SK-N-SH treated with all-trans-retinoic acid at 6 μM for 48 hours (cell line): ENCODE measurements at regions not wholly inside any gene's neighbourhood (a gene's known extent, or its start where the extent isn't known, plus 50 kb on each side); places are given as distances from the start of the nearest gene placed in this dataset.

Source experiments
- ATAC-seq: fragments of 200-7000 bp; cut with Tn5 transposase; 3 replicates; pipeline ENCODE4 v1.9.1; 2020; ENCODE audit warnings: mild to moderate bottlenecking, moderate library complexity
- ARNTL ChIP-seq: fragments of 450-650 bp; formaldehyde crosslinking; IDR thresholded peaks from 2 replicates; pipeline ENCODE4 v1.5.0; 2020; ENCODE audit warnings: low read depth, mild to moderate bottlenecking, moderate library complexity, borderline replicate concordance
- BACH2 ChIP-seq: fragments of 250-450 bp; sonication (Bioruptor Pico); IDR thresholded peaks from 2 replicates; pipeline ENCODE4 v1.9.0; 2021; ENCODE audit warnings: mild to moderate bottlenecking, borderline replicate concordance
- CSDC2 ChIP-seq: fragments of 250-450 bp; sonication (Bioruptor Pico); IDR thresholded peaks from 2 replicates; pipeline ENCODE4 v1.5.0; 2020; ENCODE audit warnings: mild to moderate bottlenecking, moderate library complexity
- ESRRG ChIP-seq: fragments of 250-450 bp; sonication (Bioruptor Pico); IDR thresholded peaks from 2 replicates; pipeline ENCODE4 v1.6.1; 2021; ENCODE audit warnings: mild to moderate bottlenecking
- GLIS3 ChIP-seq: fragments of 250-450 bp; sonication (Bioruptor Pico); IDR thresholded peaks from 2 replicates; pipeline ENCODE4 v1.5.0; 2020; ENCODE audit warnings: mild to moderate bottlenecking, moderate library complexity
- ISL1 ChIP-seq: fragments of 250-450 bp; sonication (Bioruptor Pico); IDR thresholded peaks from 2 replicates; pipeline ENCODE4 v2.1.2; 2022; ENCODE audit warnings: mild to moderate bottlenecking, moderate library complexity
- OSR1 ChIP-seq: fragments of 250-450 bp; sonication (Bioruptor Pico); IDR thresholded peaks from 2 replicates; pipeline ENCODE4 v1.8.0; 2022; ENCODE audit warnings: moderate library complexity, mild to moderate bottlenecking, inconsistent platforms
- PPARA ChIP-seq: fragments of 250-450 bp; sonication (Bioruptor Pico); IDR thresholded peaks from 2 replicates; pipeline ENCODE4 v1.5.0; 2020; ENCODE audit warnings: mild to moderate bottlenecking, borderline replicate concordance
- RARB ChIP-seq: fragments of 250-450 bp; sonication (Bioruptor Pico); IDR thresholded peaks from 2 replicates; pipeline ENCODE4 v1.8.0; 2021; ENCODE audit warnings: mild to moderate bottlenecking, moderate library complexity
- SNAI2 ChIP-seq: fragments of 250-450 bp; sonication (Bioruptor Pico); IDR thresholded peaks from 2 replicates; pipeline ENCODE4 v1.5.0; 2020; ENCODE audit warnings: mild to moderate bottlenecking, moderate library complexity
- TCF4 ChIP-seq: fragments of 250-450 bp; sonication (Bioruptor Pico); IDR thresholded peaks from 2 replicates; pipeline ENCODE4 v1.8.0; 2021; ENCODE audit warnings: mild to moderate bottlenecking, moderate library complexity, borderline replicate concordance
- TOX ChIP-seq: fragments of 250-450 bp; sonication (Bioruptor Pico); IDR thresholded peaks from 2 replicates; pipeline ENCODE4 v1.8.0; 2021; ENCODE audit warnings: mild to moderate bottlenecking, moderate library complexity, borderline replicate concordance
- ZC3H10 ChIP-seq: fragments of 250-450 bp; sonication (Bioruptor Pico); IDR thresholded peaks from 2 replicates; pipeline ENCODE4 v1.5.1; 2021; ENCODE audit warnings: mild to moderate bottlenecking, moderate library complexity
- ZFP3 ChIP-seq: fragments of 250-450 bp; sonication (Bioruptor Pico); IDR thresholded peaks from 2 replicates; pipeline ENCODE4 v1.5.0; 2020; ENCODE audit warnings: mild to moderate bottlenecking, moderate library complexity
- ZFP30 ChIP-seq: fragments of 450-650 bp; formaldehyde crosslinking; IDR thresholded peaks from 2 replicates; pipeline ENCODE4 v1.5.0; 2022; ENCODE audit warnings: mild to moderate bottlenecking, moderate library complexity
- ZNF565 ChIP-seq: fragments of 450-650 bp; formaldehyde crosslinking; conservative IDR thresholded peaks from 2 replicates; pipeline ENCODE4 v1.5.0; 2020; ENCODE audit warnings: low read depth, mild to moderate bottlenecking, moderate library complexity
- ZNF70 ChIP-seq: fragments of 450-650 bp; formaldehyde crosslinking; IDR thresholded peaks from 2 replicates; pipeline ENCODE4 v1.5.0; 2020; ENCODE audit warnings: mild to moderate bottlenecking, moderate library complexity
- ZNF8 ChIP-seq: fragments of 450-650 bp; formaldehyde crosslinking; IDR thresholded peaks from 2 replicates; pipeline ENCODE4 v1.5.0; 2020; ENCODE audit warnings: mild to moderate bottlenecking, moderate library complexity
- TF ChIP-seq, protein P1 (sequence below): fragments of 250-450 bp; sonication (Bioruptor Pico); IDR thresholded peaks from 2 replicates; pipeline ENCODE4 v1.5.0; 2020; ENCODE audit warnings: mild to moderate bottlenecking, moderate library complexity
- TF ChIP-seq, protein P2 (sequence below): fragments of 250-450 bp; sonication (Bioruptor Pico); IDR thresholded peaks from 2 replicates; pipeline ENCODE4 v1.5.1; 2021; ENCODE audit warnings: mild to moderate bottlenecking, moderate library complexity
- TF ChIP-seq, protein P3 (sequence below): fragments of 250-450 bp; sonication (Bioruptor Pico); IDR thresholded peaks from 2 replicates; pipeline ENCODE4 v1.5.1; 2020; ENCODE audit warnings: low read depth, mild to moderate bottlenecking, moderate library complexity
- TF ChIP-seq, protein P4 (sequence below): fragments of 250-450 bp; sonication (Bioruptor Pico); IDR thresholded peaks from 2 replicates; pipeline ENCODE4 v1.8.0; 2021; ENCODE audit warnings: low read depth, mild to moderate bottlenecking, moderate library complexity, borderline replicate concordance

DNA sequence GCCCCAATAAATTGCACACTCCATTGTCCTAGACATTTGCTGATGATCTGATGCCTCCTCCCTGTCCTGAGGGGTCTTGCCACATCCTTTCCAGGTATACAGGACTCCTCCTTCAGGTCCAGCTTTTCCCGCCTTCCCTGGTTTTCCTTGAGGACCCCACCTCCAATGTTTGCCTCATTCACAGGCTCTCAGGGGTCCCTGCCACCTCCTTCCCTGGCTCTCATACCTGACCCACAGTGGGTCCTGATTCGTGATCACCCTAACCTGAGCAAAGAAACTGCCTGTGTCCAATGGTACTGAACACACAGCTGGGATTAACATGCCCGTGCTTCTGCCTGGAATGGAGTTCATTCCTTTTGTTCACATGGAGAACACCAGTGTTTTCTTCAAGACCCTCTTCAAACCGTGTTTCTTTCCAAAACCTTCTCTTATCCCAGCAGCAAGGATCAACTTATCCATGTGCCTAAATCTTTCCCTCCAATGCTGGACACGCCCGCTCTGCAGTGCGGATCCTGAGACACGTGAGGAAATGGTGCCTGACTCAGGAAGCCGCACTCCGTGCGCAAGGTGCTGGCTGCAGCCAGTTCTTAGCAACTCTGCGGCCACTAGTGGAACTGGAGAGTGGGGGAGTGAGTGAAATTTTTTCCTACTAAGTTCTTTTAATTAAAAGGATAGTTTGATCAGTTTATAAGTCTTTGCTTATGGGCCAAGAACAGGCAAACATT lies 354.6 kb upstream of the SHH start:
- no peak for TF ChIP-seq ZFP3 (CRISPR knock-in tag)
- TF ChIP-seq SNAI2 (CRISPR knock-in tag): no peak
- no peak for TF ChIP-seq ZC3H10 (CRISPR knock-in tag)
- no peak for TF ChIP-seq OSR1 (CRISPR knock-in tag)
- TF ChIP-seq TOX (CRISPR knock-in tag): no peak
- TF ChIP-seq PPARA (CRISPR knock-in tag): no peak
- no peak for TF ChIP-seq ESRRG (CRISPR knock-in tag)
- TF ChIP-seq, protein P1, sequence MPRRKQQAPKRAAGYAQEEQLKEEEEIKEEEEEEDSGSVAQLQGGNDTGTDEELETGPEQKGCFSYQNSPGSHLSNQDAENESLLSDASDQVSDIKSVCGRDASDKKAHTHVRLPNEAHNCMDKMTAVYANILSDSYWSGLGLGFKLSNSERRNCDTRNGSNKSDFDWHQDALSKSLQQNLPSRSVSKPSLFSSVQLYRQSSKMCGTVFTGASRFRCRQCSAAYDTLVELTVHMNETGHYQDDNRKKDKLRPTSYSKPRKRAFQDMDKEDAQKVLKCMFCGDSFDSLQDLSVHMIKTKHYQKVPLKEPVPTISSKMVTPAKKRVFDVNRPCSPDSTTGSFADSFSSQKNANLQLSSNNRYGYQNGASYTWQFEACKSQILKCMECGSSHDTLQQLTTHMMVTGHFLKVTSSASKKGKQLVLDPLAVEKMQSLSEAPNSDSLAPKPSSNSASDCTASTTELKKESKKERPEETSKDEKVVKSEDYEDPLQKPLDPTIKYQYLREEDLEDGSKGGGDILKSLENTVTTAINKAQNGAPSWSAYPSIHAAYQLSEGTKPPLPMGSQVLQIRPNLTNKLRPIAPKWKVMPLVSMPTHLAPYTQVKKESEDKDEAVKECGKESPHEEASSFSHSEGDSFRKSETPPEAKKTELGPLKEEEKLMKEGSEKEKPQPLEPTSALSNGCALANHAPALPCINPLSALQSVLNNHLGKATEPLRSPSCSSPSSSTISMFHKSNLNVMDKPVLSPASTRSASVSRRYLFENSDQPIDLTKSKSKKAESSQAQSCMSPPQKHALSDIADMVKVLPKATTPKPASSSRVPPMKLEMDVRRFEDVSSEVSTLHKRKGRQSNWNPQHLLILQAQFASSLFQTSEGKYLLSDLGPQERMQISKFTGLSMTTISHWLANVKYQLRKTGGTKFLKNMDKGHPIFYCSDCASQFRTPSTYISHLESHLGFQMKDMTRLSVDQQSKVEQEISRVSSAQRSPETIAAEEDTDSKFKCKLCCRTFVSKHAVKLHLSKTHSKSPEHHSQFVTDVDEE (CRISPR knock-in tag): no peak
- TF ChIP-seq, protein P2, sequence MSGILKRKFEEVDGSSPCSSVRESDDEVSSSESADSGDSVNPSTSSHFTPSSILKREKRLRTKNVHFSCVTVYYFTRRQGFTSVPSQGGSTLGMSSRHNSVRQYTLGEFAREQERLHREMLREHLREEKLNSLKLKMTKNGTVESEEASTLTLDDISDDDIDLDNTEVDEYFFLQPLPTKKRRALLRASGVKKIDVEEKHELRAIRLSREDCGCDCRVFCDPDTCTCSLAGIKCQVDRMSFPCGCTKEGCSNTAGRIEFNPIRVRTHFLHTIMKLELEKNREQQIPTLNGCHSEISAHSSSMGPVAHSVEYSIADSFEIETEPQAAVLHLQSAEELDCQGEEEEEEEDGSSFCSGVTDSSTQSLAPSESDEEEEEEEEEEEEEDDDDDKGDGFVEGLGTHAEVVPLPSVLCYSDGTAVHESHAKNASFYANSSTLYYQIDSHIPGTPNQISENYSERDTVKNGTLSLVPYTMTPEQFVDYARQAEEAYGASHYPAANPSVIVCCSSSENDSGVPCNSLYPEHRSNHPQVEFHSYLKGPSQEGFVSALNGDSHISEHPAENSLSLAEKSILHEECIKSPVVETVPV: no peak
- TF ChIP-seq ISL1 (CRISPR knock-in tag): no peak
- no peak for TF ChIP-seq RARB (CRISPR knock-in tag)
- ATAC-seq: no peak

DNA sequence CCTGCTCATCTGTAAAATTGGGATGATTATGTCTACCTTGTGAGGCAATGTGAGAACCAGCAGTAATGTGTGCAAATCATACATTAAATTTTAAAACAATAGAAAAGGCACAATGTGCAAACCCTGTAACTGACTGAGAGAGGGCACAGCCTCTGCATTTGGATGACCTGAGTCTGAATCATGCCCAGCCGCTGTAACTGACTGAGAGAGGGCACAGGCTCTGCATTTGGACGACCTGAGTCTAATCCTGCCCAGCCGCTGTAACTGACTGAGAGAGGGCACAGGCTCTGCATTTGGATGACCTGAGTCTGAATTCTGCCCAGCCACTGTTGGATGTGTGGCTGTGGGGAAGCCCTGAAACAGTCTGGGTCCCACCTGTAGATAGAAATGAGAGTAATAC lies 351.5 kb upstream of the SHH start:
- no peak for TF ChIP-seq ZFP3 (CRISPR knock-in tag)
- TF ChIP-seq OSR1 (CRISPR knock-in tag): no peak
- TF ChIP-seq BACH2: no peak
- TF ChIP-seq ISL1 (CRISPR knock-in tag): no peak
- no peak for TF ChIP-seq CSDC2 (CRISPR knock-in tag)
- TF ChIP-seq, protein P3, sequence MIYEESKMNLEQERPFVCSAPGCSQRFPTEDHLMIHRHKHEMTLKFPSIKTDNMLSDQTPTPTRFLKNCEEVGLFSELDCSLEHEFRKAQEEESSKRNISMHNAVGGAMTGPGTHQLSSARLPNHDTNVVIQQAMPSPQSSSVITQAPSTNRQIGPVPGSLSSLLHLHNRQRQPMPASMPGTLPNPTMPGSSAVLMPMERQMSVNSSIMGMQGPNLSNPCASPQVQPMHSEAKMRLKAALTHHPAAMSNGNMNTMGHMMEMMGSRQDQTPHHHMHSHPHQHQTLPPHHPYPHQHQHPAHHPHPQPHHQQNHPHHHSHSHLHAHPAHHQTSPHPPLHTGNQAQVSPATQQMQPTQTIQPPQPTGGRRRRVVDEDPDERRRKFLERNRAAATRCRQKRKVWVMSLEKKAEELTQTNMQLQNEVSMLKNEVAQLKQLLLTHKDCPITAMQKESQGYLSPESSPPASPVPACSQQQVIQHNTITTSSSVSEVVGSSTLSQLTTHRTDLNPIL (CRISPR knock-in tag): no peak
- TF ChIP-seq GLIS3: no peak
- TF ChIP-seq ZNF8 (CRISPR knock-in tag): no peak
- TF ChIP-seq ZNF565 (CRISPR knock-in tag): no peak
- no peak for TF ChIP-seq ZFP30 (CRISPR knock-in tag)
- no peak for TF ChIP-seq RARB (CRISPR knock-in tag)
- TF ChIP-seq TCF4 (CRISPR knock-in tag): no peak
- no peak for TF ChIP-seq ZC3H10 (CRISPR knock-in tag)
- TF ChIP-seq, protein P1 (CRISPR knock-in tag): no peak
- no peak for TF ChIP-seq ARNTL (CRISPR knock-in tag)
- no peak for TF ChIP-seq PPARA (CRISPR knock-in tag)
- TF ChIP-seq SNAI2 (CRISPR knock-in tag): no peak
- TF ChIP-seq, all 23 proteins: peak for 0

DNA sequence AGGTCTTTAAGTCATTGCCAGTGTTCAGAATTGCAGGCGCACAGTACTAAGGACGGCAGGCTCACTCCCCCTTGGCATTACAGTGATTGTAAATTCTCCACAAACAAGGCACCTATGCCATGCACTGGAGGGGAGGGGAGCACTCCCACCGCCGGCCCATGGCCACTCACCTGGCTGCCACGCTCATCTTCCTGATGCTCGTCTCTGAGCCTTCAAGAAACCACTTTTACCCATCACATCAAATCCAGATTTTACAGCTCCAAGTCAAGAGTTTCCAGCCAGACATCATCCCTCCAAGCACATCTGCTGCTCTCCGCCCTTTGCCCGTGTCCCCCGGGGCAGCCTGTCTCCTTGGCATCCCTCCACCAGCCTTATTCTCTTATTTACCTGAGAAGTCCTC lies 350.2 kb upstream of the SHH start:
- ATAC-seq: no peak
- TF ChIP-seq ZFP3 (CRISPR knock-in tag) (no peak), ZNF70 (CRISPR knock-in tag) (no peak), PPARA (CRISPR knock-in tag) (no peak), GLIS3 (no peak), OSR1 (CRISPR knock-in tag) (no peak), BACH2 (no peak), RARB (CRISPR knock-in tag) (no peak), ZC3H10 (CRISPR knock-in tag) (no peak), ZNF565 (CRISPR knock-in tag) (no peak)
- TF ChIP-seq, protein P4, sequence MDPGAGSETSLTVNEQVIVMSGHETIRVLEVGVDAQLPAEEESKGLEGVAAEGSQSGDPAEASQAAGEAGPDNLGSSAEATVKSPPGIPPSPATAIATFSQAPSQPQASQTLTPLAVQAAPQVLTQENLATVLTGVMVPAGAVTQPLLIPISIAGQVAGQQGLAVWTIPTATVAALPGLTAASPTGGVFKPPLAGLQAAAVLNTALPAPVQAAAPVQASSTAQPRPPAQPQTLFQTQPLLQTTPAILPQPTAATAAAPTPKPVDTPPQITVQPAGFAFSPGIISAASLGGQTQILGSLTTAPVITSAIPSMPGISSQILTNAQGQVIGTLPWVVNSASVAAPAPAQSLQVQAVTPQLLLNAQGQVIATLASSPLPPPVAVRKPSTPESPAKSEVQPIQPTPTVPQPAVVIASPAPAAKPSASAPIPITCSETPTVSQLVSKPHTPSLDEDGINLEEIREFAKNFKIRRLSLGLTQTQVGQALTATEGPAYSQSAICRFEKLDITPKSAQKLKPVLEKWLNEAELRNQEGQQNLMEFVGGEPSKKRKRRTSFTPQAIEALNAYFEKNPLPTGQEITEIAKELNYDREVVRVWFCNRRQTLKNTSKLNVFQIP (CRISPR knock-in tag): no peak
- TF ChIP-seq, protein P3 (CRISPR knock-in tag): no peak
- TF ChIP-seq, protein P1 (CRISPR knock-in tag): no peak

More for the DNA sequence above, 351.5 kb upstream of the SHH start:
- no peak for ATAC-seq
